ENCODE measurements at regions not wholly inside any gene's neighbourhood (a gene's known extent, or its start where the extent isn't known, plus 50 kb on each side); places are given as distances from the start of the nearest gene placed in this dataset.

- no peak overlapping the region for H3K4me2 ChIP-seq (ENCODE audit: low read length)
- no peak overlapping the region for H2AFZ ChIP-seq (ENCODE audit: low read length)
- DNase-seq (ENCODE audit: low spot score), result no peak
- no peaks in the 10 kb centered on the region for H3K36me3 ChIP-seq (ENCODE audit: insufficient read depth, low read length)
- no peaks in the 10 kb centered on the region for H3K9me3 ChIP-seq (ENCODE audit: low read length)
- H3K4me3 ChIP-seq (ENCODE audit: low read depth, low read length, poor library complexity, severe bottlenecking), result no peak overlapping the region
- ChIA-PET CTCF (ENCODE audit: unreplicated experiment) (no interaction called here), POLR2A (no interaction called here)
- H3K4me1 ChIP-seq (ENCODE audit: insufficient read depth, low read length, poor library complexity, severe bottlenecking), result no peaks in the 10 kb centered on the region
- TF ChIP-seq EZH2phosphoT487 (IDR thresholded peaks at IDR 0.05; ENCODE audit: borderline replicate concordance, low read depth, low read length) (no peak), CTCF (conservative IDR thresholded peaks at IDR 0.05; ENCODE audit: low read length) (no peak)
- no peak overlapping the region for H3K27ac ChIP-seq (ENCODE audit: low read depth, low read length, poor library complexity, severe bottlenecking)
- no peaks in the 10 kb centered on the region for H4K20me1 ChIP-seq (ENCODE audit: insufficient read depth, low read length)
- intact Hi-C loops (cut with micrococcal nuclease; ENCODE audit: unreplicated experiment), result no loop called here
- no TSS peak for BruUV-seq (replicated peaks)
- H3K79me2 ChIP-seq (ENCODE audit: insufficient read depth, low read depth, low read length), result no peaks in the 10 kb centered on the region
- H3K9me2 ChIP-seq (ENCODE audit: insufficient read depth, low read length), result no peaks in the 10 kb centered on the region
These were observed 86.7 kb downstream of the IRX5 start for GRCh38 chr16:55017321-55017720.

GRCh38 chr16:55018881-55019280 is 88.2 kb downstream of the IRX5 start:
- BruUV-seq (replicated peaks), result no TSS peak
- Histone ChIP-seq H4K20me1 (ENCODE audit: insufficient read depth, low read length) (no peaks in the 10 kb centered on the region), H3K4me1 (ENCODE audit: insufficient read depth, low read length, poor library complexity, severe bottlenecking) (no peaks in the 10 kb centered on the region), H3K4me2 (ENCODE audit: low read length) (no peak overlapping the region), H3K4me3 (ENCODE audit: low read depth, low read length, poor library complexity, severe bottlenecking) (no peak overlapping the region), H3K9me2 (ENCODE audit: insufficient read depth, low read length) (no peaks in the 10 kb centered on the region), H2AFZ (ENCODE audit: low read length) (no peak overlapping the region), H3K27ac (ENCODE audit: low read depth, low read length, poor library complexity, severe bottlenecking) (no peak overlapping the region), H3K79me2 (ENCODE audit: insufficient read depth, low read depth, low read length) (no peaks in the 10 kb centered on the region), H3K9me3 (ENCODE audit: low read length) (no peaks in the 10 kb centered on the region), H3K36me3 (ENCODE audit: insufficient read depth, low read length) (no peaks in the 10 kb centered on the region)
- ChIA-PET CTCF (ENCODE audit: unreplicated experiment) (no interaction called here), POLR2A (no interaction called here)
- TF ChIP-seq EZH2phosphoT487 (IDR thresholded peaks at IDR 0.05; ENCODE audit: borderline replicate concordance, low read depth, low read length) (no peak), CTCF (conservative IDR thresholded peaks at IDR 0.05; ENCODE audit: low read length) (no peak)
- intact Hi-C loops (cut with micrococcal nuclease; ENCODE audit: unreplicated experiment), result no loop called here
- DNase-seq (ENCODE audit: low spot score), result no peak

GRCh38 chr16:55019419-55020131 is 88.9 kb downstream of the IRX5 start:
- Histone ChIP-seq H3K36me3 (ENCODE audit: insufficient read depth, low read length) (no peaks in the 10 kb centered on the region), H3K9me2 (ENCODE audit: insufficient read depth, low read length) (no peaks in the 10 kb centered on the region), H3K27ac (ENCODE audit: low read depth, low read length, poor library complexity, severe bottlenecking) (no peak overlapping the region), H3K9me3 (ENCODE audit: low read length) (no peaks in the 10 kb centered on the region), H4K20me1 (ENCODE audit: insufficient read depth, low read length) (no peaks in the 10 kb centered on the region), H2AFZ (ENCODE audit: low read length) (no peak overlapping the region), H3K4me2 (ENCODE audit: low read length) (no peak overlapping the region), H3K79me2 (ENCODE audit: insufficient read depth, low read depth, low read length) (no peaks in the 10 kb centered on the region), H3K4me1 (ENCODE audit: insufficient read depth, low read length, poor library complexity, severe bottlenecking) (no peaks in the 10 kb centered on the region), H3K4me3 (ENCODE audit: low read depth, low read length, poor library complexity, severe bottlenecking) (no peak overlapping the region)
- ChIA-PET CTCF (ENCODE audit: unreplicated experiment) (no interaction called here), POLR2A (no interaction called here)
- intact Hi-C loops (cut with micrococcal nuclease; ENCODE audit: unreplicated experiment), result no loop called here
- no peak for DNase-seq (ENCODE audit: low spot score)
- no TSS peak for BruUV-seq (replicated peaks)
- no peak for TF ChIP-seq CTCF (conservative IDR thresholded peaks at IDR 0.05; ENCODE audit: low read length)
- no peak for TF ChIP-seq EZH2phosphoT487 (IDR thresholded peaks at IDR 0.05; ENCODE audit: borderline replicate concordance, low read depth, low read length)
